ENCODE measurements at regions not wholly inside any gene's neighbourhood (a gene's known extent, or its start where the extent isn't known, plus 50 kb on each side); places are given as distances from the start of the nearest gene placed in this dataset.

GRCh38 chr4:37008199-37008598 is 236.3 kb upstream of the NWD2 start:
- H3K9me3 ChIP-seq (ENCODE audit: insufficient read depth, low read depth), result peaks cover 5% of the 10 kb centered on the region; the same call in 1 of the 2 replicates
- BruUV-seq (replicated peaks), result no TSS peak
- H2AFZ ChIP-seq, result no peak overlapping the region
- peak; percentile 37 to 66 for DNase-seq
- H4K20me1 ChIP-seq (ENCODE audit: insufficient read depth), result no peaks in the 10 kb centered on the region
- no peaks in the 10 kb centered on the region for H3F3A ChIP-seq (ENCODE audit: insufficient read depth, low read depth)
- H3K36me3 ChIP-seq (ENCODE audit: low read depth), result peaks cover 45% of the 10 kb centered on the region
- intact Hi-C loops (cut with micrococcal nuclease; ENCODE audit: unreplicated experiment), result no loop called here
- no peak overlapping the region for H3K4me3 ChIP-seq
- H3K27me3 ChIP-seq (ENCODE audit: insufficient read depth, low read depth), result no peaks in the 10 kb centered on the region
- POLR2A ChIA-PET (ENCODE audit: unreplicated experiment), result no interaction called here
- H3K4me1 ChIP-seq (replicated peaks; ENCODE audit: insufficient read depth), result peaks cover 15% of the 10 kb centered on the region; the same call in 1 of the 2 replicates
- TF ChIP-seq EZH2 (IDR thresholded peaks at IDR 0.05; ENCODE audit: low read depth) (no peak), CTCF (conservative IDR thresholded peaks at IDR 0.05) (no peak)
- H3K27ac ChIP-seq, result peak overlapping the region; percentile 46
- H3K79me2 ChIP-seq (ENCODE audit: low read depth), result peaks cover 17% of the 10 kb centered on the region
- H3K9me2 ChIP-seq (ENCODE audit: insufficient read depth), result no peaks in the 10 kb centered on the region
- H3K4me2 ChIP-seq, result no peak overlapping the region
- CTCF ChIA-PET, result no interaction called here

GRCh38 chr4:37014584-37014983 is 230.0 kb upstream of the NWD2 start:
- Histone ChIP-seq H3K9me2 (ENCODE audit: insufficient read depth) (no peaks in the 10 kb centered on the region), H3K27ac (no peak overlapping the region), H2AFZ (no peak overlapping the region), H3K4me2 (no peak overlapping the region), H3K27me3 (ENCODE audit: insufficient read depth, low read depth) (no peaks in the 10 kb centered on the region), H3K79me2 (ENCODE audit: low read depth) (no peaks in the 10 kb centered on the region), H3F3A (ENCODE audit: insufficient read depth, low read depth) (no peaks in the 10 kb centered on the region), H3K9me3 (ENCODE audit: insufficient read depth, low read depth) (no peaks in the 10 kb centered on the region; the same call in 1 of the 2 replicates), H4K20me1 (ENCODE audit: insufficient read depth) (no peaks in the 10 kb centered on the region), H3K36me3 (ENCODE audit: low read depth) (peaks cover 5% of the 10 kb centered on the region), H3K4me1 (replicated peaks; ENCODE audit: insufficient read depth) (no peaks in the 10 kb centered on the region), H3K4me3 (no peak overlapping the region)
- POLR2A ChIA-PET (ENCODE audit: unreplicated experiment), result no interaction called here
- no TSS peak for BruUV-seq (replicated peaks)
- intact Hi-C loops (cut with micrococcal nuclease; ENCODE audit: unreplicated experiment), result no loop called here
- CTCF ChIA-PET, result no interaction called here
- TF ChIP-seq EZH2 (IDR thresholded peaks at IDR 0.05; ENCODE audit: low read depth), result no peak
- no peak for TF ChIP-seq CTCF (conservative IDR thresholded peaks at IDR 0.05)
- DNase-seq, result no peak

- no peaks in the 10 kb centered on the region for H3K9me2 ChIP-seq (ENCODE audit: insufficient read depth)
- H3K4me3 ChIP-seq, result no peak overlapping the region
- intact Hi-C loops (cut with micrococcal nuclease; ENCODE audit: unreplicated experiment), result no loop called here
- H2AFZ ChIP-seq, result no peak overlapping the region
- no peak overlapping the region for H3K27ac ChIP-seq
- no peaks in the 10 kb centered on the region for H3K4me1 ChIP-seq (replicated peaks; ENCODE audit: insufficient read depth)
- H3K79me2 ChIP-seq (ENCODE audit: low read depth), result no peaks in the 10 kb centered on the region
- no peak overlapping the region for H3K4me2 ChIP-seq
- no peak for DNase-seq
- no peaks in the 10 kb centered on the region for H3K9me3 ChIP-seq (ENCODE audit: insufficient read depth, low read depth)
- no TSS peak for BruUV-seq (replicated peaks)
- H4K20me1 ChIP-seq (ENCODE audit: insufficient read depth), result no peaks in the 10 kb centered on the region
- TF ChIP-seq CTCF (conservative IDR thresholded peaks at IDR 0.05) (no peak), EZH2 (IDR thresholded peaks at IDR 0.05; ENCODE audit: low read depth) (no peak)
- no peaks in the 10 kb centered on the region for H3F3A ChIP-seq (ENCODE audit: insufficient read depth, low read depth)
- H3K27me3 ChIP-seq (ENCODE audit: insufficient read depth, low read depth), result no peaks in the 10 kb centered on the region
- ChIA-PET CTCF (no interaction called here), POLR2A (ENCODE audit: unreplicated experiment) (no interaction called here)
- H3K36me3 ChIP-seq (ENCODE audit: low read depth), result no peaks in the 10 kb centered on the region
These were observed 229.2 kb upstream of the NWD2 start for GRCh38 chr4:37015391-37015790.

Measured in PC-9 (cell line).